Body of pancreas (tissue), 4 donors: ENCODE measurements at regions not wholly inside any gene's neighbourhood (a gene's known extent, or its start where the extent isn't known, plus 50 kb on each side); places are given as distances from the start of the nearest gene placed in this dataset.

ENCODE experiments used
- CTCF ChIP-seq, 7 experiments: fragments of 450-650 bp in 4 of 7; fragments of 200-600 bp in 3 of 7; sonication (generic) in 3 of 7; IDR thresholded peaks; one replicate each; pipeline ENCODE4 v1.5.1; 2016 to 2019; ENCODE audit warnings: antibody characterized with exemption in 7 of 7
- POLR2A ChIP-seq, 3 donors: fragments of 450-650 bp; IDR thresholded peaks; one replicate each; pipeline ENCODE4 v1.6.1; 2016; ENCODE audit warnings: antibody characterized with exemption in 3 of 3, mild to moderate bottlenecking in 2 of 3

- TF ChIP-seq CTCF (IDR thresholded peaks at IDR 0.05) (no peak), POLR2A (IDR thresholded peaks at IDR 0.05) (no peak)
Observed at GRCh38 chr3:148381051-148381450, 316.7 kb upstream of the AGTR1 start.
